ENCODE measurements at regions not wholly inside any gene's neighbourhood (a gene's known extent, or its start where the extent isn't known, plus 50 kb on each side); places are given as distances from the start of the nearest gene placed in this dataset.
"Not testable (repeated sequence)": the region's sequence is repeated elsewhere in the genome, so short reads cannot be mapped to it uniquely, and the experiment has no call there.

DNA sequence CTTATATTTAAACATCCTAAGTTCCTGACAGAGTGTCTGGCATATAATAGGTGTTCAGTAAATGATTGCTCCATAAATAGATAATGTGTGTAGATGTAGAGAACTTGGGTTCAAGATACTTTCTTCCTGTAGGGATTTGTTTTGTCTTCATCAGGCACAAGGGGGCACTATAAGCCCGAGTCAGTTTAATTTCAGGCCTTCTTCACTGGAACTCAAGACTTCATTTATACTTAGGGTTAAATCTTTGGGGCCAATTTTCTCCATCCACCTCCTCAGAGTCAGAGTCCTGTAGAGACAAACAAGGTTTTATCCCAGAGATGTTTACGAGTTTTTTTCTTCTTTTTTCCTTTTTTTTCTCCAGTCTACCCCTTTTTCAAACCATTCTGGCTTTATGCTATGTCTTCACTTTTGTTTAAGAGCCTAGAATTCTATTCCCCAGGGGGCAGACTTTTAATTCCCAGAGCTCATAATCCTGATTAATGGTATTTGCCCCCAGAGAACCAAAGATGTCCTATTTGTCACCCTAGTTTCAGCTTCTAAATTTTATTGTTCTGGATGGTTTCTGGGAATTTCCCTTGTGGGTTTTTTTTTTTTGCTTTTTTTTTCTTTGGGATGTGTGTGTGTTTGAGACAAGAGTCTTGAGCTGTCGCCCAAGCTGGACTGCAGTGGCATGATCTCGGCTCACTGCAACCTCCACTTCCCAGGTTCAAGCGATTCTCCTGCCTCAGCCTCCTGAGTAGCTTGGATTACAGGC lies 88.4 kb downstream of the HFE start:
- DNase-seq = peak; percentile 49 to 75

DNA sequence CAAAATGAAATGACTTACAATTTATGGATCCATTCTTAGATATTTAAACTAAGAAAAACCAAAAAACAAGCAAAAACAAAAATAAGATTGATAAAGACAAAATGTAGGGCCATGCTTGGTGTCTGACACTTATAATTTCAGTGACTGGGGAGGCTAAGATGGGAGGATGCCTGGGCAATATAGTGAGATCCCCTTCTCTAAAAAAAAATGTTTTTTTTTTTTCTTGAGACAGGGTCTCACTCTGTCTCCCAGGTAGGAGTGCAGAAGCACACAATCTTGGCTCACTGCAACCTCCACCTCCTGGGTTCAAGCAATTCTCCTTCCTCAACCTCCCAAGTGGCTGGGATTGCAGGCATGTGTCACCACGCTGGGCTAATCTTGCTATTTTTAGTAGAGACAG lies 92.4 kb downstream of the HFE start:
- no peak for DNase-seq

GRCh38 chr6:26180346-26180745 lies 93.1 kb downstream of the HFE start:
- no peak for DNase-seq

DNA sequence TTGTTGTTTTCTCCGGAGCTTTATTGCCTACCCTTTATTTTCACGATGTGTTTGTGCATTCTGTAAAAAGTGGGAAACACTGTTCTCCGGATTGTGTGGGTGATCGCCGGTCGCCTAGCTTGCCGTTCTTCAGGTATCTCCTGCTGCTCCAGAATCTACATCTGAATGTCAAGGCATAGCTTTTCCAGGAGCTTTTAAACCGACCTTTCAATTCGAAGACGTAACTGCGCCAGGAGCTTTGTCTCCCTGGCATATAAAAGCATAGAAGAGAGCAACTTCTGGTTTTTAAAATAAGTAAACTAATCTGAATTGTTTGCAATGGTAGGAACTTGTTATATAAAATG lies 96.0 kb downstream of the HFE start:
- no peak for DNase-seq

- no peak for DNase-seq
These were observed 96.5 kb downstream of the HFE start for GRCh38 chr6:26183581-26184366.

DNA sequence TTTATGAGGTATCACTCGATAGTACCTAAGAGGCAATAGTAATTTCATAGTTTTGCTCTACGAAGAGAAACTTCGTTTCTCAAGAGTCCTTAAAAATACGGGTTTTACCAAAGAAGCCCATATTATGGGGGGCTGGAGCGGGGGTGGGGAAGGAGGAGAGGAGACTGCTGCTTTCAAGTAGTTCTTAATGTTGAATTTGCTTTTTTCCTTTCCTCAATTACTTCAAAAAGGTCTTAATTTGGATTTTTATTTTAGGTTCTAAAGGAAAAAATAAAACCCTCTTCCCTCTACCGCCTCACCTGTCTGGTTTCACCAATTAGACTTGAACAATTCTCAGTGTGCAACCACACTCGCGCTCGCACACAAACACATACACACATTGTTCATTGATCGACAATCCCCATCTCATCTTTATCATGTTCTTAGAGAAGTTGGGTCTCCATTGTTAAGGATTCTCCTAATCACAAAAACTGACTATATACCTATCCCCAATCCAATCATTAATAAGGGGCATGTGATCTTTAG lies 97.2 kb downstream of the HFE start:
- DNase-seq = no peak

GRCh38 chr6:26185004-26185403 lies 97.8 kb downstream of the HFE start:
- DNase-seq = no peak

DNA sequence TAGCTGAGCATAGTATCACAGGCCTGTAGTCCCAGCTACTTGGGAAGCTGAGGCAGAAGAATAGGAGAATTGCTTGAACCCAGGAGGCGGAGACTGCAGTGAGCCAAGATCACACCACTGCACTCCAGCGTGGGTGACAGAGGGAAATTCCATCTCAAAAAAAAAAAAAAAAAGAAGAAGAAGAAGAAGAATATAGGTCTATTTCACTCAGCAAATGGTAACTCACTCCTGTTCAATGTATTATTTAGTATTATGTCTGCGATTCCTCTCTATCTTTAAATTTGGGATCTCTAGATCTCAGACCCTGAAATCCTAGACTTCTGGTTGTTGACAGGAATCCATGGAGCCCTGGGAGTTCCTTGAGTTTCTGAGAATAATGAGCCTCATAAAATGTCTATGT lies 98.6 kb downstream of the HFE start:
- DNase-seq = no peak

DNA sequence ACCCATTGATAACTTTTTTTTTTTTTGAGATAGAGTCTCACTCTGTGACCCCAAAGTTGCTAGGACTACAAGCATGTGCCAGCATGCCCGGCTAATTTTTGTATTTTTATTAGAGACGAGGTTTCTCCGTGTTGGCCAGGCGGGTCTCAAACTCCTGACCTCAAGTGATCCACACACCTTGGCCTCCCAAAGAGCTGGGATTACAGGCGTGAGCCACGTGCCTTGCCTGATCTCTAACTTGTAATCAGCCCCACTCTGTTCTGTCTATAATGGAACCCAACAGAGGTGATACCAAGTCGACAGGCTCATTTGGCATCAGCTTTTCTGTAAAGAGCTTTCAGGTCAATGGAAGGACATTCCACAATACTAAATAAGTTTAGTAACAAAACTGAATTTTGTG lies 99.4 kb downstream of the HFE start:
- DNase-seq = no peak

DNA sequence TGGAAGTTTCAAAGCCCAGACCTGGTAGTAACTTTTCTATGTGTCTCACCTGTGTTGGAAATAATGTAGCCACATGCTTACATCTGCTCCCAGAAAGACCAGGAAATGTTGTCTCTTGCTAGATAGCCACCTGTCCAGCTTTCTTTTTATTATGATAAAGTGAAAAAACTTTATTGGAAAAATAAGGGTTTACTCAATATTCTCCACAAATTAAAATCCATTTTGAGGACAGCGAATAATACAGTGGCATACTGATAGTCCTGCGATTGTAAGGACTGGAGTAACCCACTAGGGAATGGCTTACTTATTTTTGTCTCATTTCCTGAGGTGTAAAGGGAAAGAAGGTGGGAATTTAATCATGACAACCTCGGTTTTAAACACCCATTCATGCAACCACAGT lies 100.1 kb downstream of the HFE start:
- DNase-seq = no peak

- no peak for DNase-seq
These were observed 100.9 kb downstream of the HFE start for GRCh38 chr6:26187981-26188635.

- DNase-seq = not testable (repeated sequence)
These were observed 104.3 kb downstream of the HFE start for GRCh38 chr6:26191512-26191911.

GRCh38 chr6:26193467-26194328 lies 106.5 kb downstream of the HFE start:
- no peak for DNase-seq

DNA sequence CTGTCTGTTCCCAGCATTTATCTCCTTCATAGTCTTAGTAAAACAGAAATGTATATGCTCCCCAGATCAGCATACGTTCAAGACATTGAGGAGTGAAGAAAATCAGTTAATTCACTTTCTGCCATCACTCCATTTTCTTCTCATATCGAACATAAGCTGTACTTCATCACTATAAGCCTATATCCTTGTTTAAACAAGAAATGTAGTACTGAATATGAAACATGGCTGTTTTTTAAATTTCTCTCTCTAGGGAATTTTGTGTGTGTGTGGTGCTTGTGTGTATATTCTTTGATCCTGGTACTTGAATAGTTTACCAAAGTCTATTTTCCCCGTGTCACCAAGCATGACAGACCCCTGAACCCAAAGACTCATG lies 107.1 kb downstream of the HFE start:
- DNase-seq = no peak

- DNase-seq = no peak
These were observed 107.7 kb downstream of the HFE start for GRCh38 chr6:26194816-26195375.

DNA sequence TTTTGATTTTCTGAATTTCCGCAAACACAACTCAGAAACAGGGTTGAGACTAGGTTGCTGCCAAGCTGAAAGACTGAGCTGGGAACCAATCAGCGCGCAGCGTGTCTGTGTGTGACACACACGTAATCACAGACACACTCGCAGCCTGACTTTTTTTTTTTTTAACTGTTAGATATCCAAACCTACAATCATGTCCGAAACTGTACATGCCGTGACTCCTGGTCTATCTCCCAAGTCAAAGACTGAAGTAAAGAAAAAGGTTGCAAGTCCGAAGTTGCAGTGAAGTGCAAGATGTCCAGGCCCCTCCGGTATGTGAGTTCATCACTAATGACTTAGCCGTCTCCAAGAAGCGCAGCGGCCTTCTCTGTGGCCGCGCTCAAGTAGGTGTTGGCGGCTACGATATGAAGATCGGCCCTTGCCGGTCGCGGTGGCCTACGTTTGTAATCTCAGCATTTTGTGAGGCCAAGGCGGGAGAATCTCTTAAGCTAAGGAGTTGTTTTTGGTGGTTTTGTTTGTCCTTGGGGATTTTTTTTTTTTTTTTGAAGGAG lies 108.2 kb downstream of the HFE start:
- peak; percentile 62 to 83 for DNase-seq

GRCh38 chr6:26195924-26196845 lies 109.0 kb downstream of the HFE start:
- DNase-seq = peak; percentile 58 to 67

DNA sequence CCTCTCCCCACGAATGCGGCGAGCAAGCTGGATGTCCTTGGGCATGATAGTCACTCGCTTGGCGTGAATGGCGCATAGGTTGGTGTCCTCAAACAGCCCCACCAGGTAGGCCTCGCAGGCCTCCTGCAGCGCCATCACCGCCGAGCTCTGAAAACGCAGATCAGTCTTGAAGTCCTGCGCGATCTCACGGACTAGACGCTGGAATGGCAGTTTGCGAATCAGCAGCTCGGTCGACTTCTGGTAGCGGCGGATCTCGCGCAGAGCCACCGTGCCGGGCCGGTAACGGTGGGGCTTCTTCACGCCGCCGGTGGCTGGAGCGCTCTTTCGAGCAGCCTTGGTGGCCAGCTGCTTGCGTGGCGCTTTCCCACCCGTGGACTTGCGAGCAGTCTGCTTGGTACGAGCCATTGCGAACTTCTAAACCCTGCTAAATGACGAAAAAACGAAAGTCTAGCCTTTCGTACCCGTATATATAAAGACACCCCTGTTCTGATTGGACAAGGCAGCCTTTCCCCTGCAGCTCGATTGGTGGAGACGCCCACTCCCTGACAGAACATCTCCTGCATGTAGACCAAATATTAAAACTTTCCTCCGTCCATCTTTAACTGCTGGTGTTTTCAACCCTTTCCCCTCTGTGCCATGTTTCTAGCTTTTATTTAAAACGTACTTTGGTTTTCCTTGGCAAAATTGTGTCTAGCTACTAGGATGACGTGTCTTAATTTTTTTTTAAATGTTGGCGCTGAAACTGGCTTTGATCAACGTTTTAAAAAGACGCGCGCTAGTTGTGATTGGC lies 109.8 kb downstream of the HFE start:
- peak; percentile 90 to 91 for DNase-seq

DNA sequence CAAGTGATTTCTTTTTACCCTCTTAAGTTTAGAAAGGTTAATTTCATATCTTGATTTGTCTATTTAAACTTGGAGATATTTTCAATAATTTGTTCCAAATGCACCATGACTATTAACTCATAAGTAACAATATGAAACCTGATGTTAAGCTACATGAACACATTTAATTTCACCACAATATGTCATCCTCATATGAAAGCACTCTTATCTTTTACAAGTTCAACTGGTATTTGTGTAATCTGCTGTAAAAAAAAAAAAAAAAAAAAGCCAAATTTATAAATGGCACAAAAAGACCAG lies 110.4 kb downstream of the HFE start:
- no peak for DNase-seq

All from NCI-H446 (cell line).